ENCODE measurements at regions not wholly inside any gene's neighbourhood (a gene's known extent, or its start where the extent isn't known, plus 50 kb on each side); places are given as distances from the start of the nearest gene placed in this dataset.
A peak's percentile ranks its signal among the peaks of the same experiment; 100 is the strongest.
"Not testable (repeated sequence)": the region's sequence is repeated elsewhere in the genome, so short reads cannot be mapped to it uniquely, and the experiment has no call there.

DNA sequence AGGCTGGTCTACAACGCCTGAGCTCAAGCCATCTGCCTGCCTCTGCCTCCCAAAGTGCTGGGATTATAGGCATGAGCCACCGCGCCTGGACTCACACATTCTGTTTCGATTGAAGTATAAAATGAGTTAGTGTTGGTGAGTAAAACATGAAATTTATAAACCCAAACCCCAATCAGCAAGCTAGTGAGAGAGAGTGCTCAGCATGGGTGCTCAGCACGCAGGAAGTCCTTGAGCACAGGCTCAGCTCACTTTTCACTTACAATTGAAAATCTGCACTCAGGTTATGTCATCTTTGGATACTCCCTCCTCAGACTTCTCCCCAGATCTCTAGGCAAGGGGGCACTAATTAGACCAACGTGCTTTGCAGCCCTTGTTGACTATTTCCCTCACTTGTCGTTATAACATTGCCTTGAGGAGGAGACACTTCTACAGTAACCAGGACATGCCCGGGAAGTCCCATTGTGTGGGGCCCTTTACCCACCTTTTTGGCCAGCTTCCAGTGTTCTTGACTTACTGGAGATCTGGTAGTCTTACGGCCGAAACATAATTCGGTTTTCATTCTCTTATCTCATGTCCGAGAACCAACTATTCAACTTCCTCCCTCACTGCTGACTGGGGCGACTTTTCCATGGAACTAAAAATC, 68.5 kb upstream of the AMN1 start:
- Histone ChIP-seq H3K9me3 (ENCODE audit: low read length) (no peaks in the 10 kb centered on the region; the same call in 1 of the 2 replicates), H3K9me2 (ENCODE audit: low read depth, low read length) (no peaks in the 10 kb centered on the region), H3K27ac (ENCODE audit: low read depth, low read length, poor library complexity, severe bottlenecking) (peak overlapping the region; percentile 77), H3K27me3 (ENCODE audit: insufficient read depth, low read length) (no peaks in the 10 kb centered on the region), H3F3A (ENCODE audit: insufficient read depth, low read length) (no peaks in the 10 kb centered on the region), H3K4me1 (ENCODE audit: insufficient read depth, low read length, severe bottlenecking) (peaks cover 31% of the 10 kb centered on the region), H3K79me2 (ENCODE audit: insufficient read depth, low read length) (no peaks in the 10 kb centered on the region), H3K4me3 (ENCODE audit: low read depth, low read length, poor library complexity, severe bottlenecking) (no peak overlapping the region), H3K4me2 (ENCODE audit: low read length) (peak overlapping the region; percentile 23), H3K36me3 (ENCODE audit: insufficient read depth, low read length) (no peaks in the 10 kb centered on the region), H3K9ac (ENCODE audit: low read length) (peak overlapping the region; percentile 16; the same call in 1 of the 2 replicates), H2AFZ (ENCODE audit: low read length) (peak overlapping the region; percentile 64; the same call in 1 of the 2 replicates), H4K20me1 (ENCODE audit: insufficient read depth, low read length) (no peaks in the 10 kb centered on the region)
- no peak for TF ChIP-seq CTCF (IDR thresholded peaks at IDR 0.05; ENCODE audit: low read length)
- TF ChIP-seq EZH2 (IDR thresholded peaks at IDR 0.05; ENCODE audit: borderline replicate concordance, low read length), result no peak

- Histone ChIP-seq H3K9me2 (ENCODE audit: low read depth, low read length) (no peaks in the 10 kb centered on the region), H3K79me2 (ENCODE audit: insufficient read depth, low read length) (no peaks in the 10 kb centered on the region), H3K4me2 (ENCODE audit: low read length) (no peak overlapping the region), H3K36me3 (ENCODE audit: insufficient read depth, low read length) (no peaks in the 10 kb centered on the region), H3K9me3 (ENCODE audit: low read length) (no peaks in the 10 kb centered on the region; the same call in 1 of the 2 replicates), H3K4me1 (ENCODE audit: insufficient read depth, low read length, severe bottlenecking) (peaks cover 27% of the 10 kb centered on the region), H3K27ac (ENCODE audit: low read depth, low read length, poor library complexity, severe bottlenecking) (peak overlapping the region; percentile 77), H3K9ac (ENCODE audit: low read length) (no peak overlapping the region; the same call in 1 of the 2 replicates), H3K27me3 (ENCODE audit: insufficient read depth, low read length) (no peaks in the 10 kb centered on the region), H4K20me1 (ENCODE audit: insufficient read depth, low read length) (no peaks in the 10 kb centered on the region), H2AFZ (ENCODE audit: low read length) (peak overlapping the region; percentile 64), H3F3A (ENCODE audit: insufficient read depth, low read length) (no peaks in the 10 kb centered on the region), H3K4me3 (ENCODE audit: low read depth, low read length, poor library complexity, severe bottlenecking) (no peak overlapping the region)
- TF ChIP-seq EZH2 (IDR thresholded peaks at IDR 0.05; ENCODE audit: borderline replicate concordance, low read length), result no peak
- TF ChIP-seq CTCF (IDR thresholded peaks at IDR 0.05; ENCODE audit: low read length), result no peak
Measured at GRCh38 chr12:31796270-31796951, 67.6 kb upstream of the AMN1 start.

- Histone ChIP-seq H3F3A (ENCODE audit: insufficient read depth, low read length) (no peaks in the 10 kb centered on the region), H2AFZ (ENCODE audit: low read length) (peak overlapping the region; percentile 90; the same call in 1 of the 2 replicates)
Measured at GRCh38 chr12:31794745-31795144, 65.9 kb upstream of the AMN1 start.

DNA sequence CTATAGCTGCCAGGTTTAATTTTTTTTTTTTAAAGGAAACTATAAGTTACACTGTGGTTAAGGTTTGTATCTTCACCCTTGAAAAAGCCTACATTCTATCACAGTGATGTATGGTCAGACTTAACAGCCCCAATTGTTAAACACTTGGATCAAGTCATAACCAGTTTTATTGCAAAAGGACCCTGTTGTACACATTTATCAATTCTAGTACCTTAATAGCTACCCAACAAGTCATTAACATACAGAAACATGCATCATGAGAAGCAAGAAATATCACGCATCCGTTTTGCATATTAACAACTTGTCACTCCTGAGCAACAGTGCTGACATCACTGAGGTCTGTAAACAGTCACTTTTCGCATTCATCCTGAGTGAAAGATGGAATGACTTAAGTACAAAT, 62.4 kb upstream of the AMN1 start:
- not testable (repeated sequence) for H3K9me2 ChIP-seq (ENCODE audit: low read depth, low read length); H3K4me2 ChIP-seq (ENCODE audit: low read length); H3K9ac ChIP-seq (ENCODE audit: low read length); H3F3A ChIP-seq (ENCODE audit: insufficient read depth, low read length); H3K79me2 ChIP-seq (ENCODE audit: insufficient read depth, low read length); H3K36me3 ChIP-seq (ENCODE audit: insufficient read depth, low read length); H2AFZ ChIP-seq (ENCODE audit: low read length); H3K27me3 ChIP-seq (ENCODE audit: insufficient read depth, low read length); H4K20me1 ChIP-seq (ENCODE audit: insufficient read depth, low read length); H3K9me3 ChIP-seq (ENCODE audit: low read length); H3K4me3 ChIP-seq (ENCODE audit: low read depth, low read length, poor library complexity, severe bottlenecking)
- peak overlapping the region; percentile 71 for H3K27ac ChIP-seq (ENCODE audit: low read depth, low read length, poor library complexity, severe bottlenecking)
- H3K4me1 ChIP-seq (ENCODE audit: insufficient read depth, low read length, severe bottlenecking), result peaks cover 24% of the 10 kb centered on the region

More at GRCh38 chr12:31794745-31795144, 65.9 kb upstream of the AMN1 start:
- H3K36me3 ChIP-seq (ENCODE audit: insufficient read depth, low read length), result no peaks in the 10 kb centered on the region
- H3K27ac ChIP-seq (ENCODE audit: low read depth, low read length, poor library complexity, severe bottlenecking), result peak overlapping the region; percentile 60
- H3K27me3 ChIP-seq (ENCODE audit: insufficient read depth, low read length), result no peaks in the 10 kb centered on the region
- no peaks in the 10 kb centered on the region; the same call in 1 of the 2 replicates for H3K9me3 ChIP-seq (ENCODE audit: low read length)
- TF ChIP-seq EZH2 (IDR thresholded peaks at IDR 0.05; ENCODE audit: borderline replicate concordance, low read length) (no peak), CTCF (IDR thresholded peaks at IDR 0.05; ENCODE audit: low read length) (no peak)
- peaks cover 41% of the 10 kb centered on the region for H3K4me1 ChIP-seq (ENCODE audit: insufficient read depth, low read length, severe bottlenecking)
- no peaks in the 10 kb centered on the region for H3K79me2 ChIP-seq (ENCODE audit: insufficient read depth, low read length)
- H3K4me2 ChIP-seq (ENCODE audit: low read length), result no peak overlapping the region
- no peaks in the 10 kb centered on the region for H3K9me2 ChIP-seq (ENCODE audit: low read depth, low read length)
- no peaks in the 10 kb centered on the region for H4K20me1 ChIP-seq (ENCODE audit: insufficient read depth, low read length)
- no peak overlapping the region for H3K9ac ChIP-seq (ENCODE audit: low read length)
- H3K4me3 ChIP-seq (ENCODE audit: low read depth, low read length, poor library complexity, severe bottlenecking), result no peak overlapping the region
